ENCODE measurements at regions not wholly inside any gene's neighbourhood (a gene's known extent, or its start where the extent isn't known, plus 50 kb on each side); places are given as distances from the start of the nearest gene placed in this dataset.

DNA sequence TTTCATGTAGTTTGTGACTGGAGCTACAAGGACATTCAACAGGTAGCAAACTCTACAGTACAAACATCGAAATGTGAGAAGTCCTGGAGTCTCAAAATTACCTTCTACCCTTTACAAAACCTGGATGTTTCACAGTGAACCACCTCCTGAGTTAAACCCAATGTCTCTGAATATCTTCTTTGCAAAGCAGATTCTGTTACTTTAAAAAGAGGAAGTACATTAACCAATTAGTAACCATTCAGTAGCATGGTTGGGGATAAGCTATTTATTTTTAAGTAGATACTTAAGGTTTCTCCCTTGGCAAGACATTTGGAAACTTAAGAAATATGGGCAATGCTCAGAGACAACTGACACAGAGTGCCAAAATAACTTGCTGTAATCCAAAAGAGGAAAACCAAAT, 371.9 kb upstream of the NWD2 start:
- DNase-seq (no peak), ATAC-seq (ENCODE audit: low FRiP score in 2 of 2) (no peak)
- no peak for TF ChIP-seq POLR2AphosphoS5 (IDR thresholded peaks at IDR 0.05)
- Histone ChIP-seq H3K4me3 (no peak overlapping the region), H3K9me3 (no peaks in the 10 kb centered on the region), H3K36me3 (no peaks in the 10 kb centered on the region), H3K27ac (no peak overlapping the region), H3K27me3 (no peaks in the 10 kb centered on the region), H3K4me1 (no peaks in the 10 kb centered on the region)
- 83 to 85% methylated on average over 1 of the region's 1 CpG for WGBS, 2 donors

DNA sequence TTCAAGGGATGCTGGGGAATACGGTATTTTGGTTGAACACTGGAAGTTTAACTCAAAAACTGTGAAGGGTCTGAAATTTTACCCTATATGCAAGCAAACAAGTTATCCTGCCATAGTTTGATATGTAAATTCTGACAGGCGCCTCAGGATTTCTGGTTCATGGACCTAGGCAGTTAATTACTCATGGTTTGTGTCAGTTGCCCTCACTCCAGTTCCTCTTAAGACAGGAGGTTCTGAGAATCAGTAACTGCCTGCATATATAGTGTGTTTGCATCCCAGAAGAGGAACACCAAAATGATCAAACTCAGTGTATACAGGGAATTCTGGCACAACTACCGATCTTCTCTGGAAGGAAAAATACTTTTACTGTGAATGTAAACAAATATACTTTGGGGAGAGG, 360.4 kb upstream of the NWD2 start:
- no peaks in the 10 kb centered on the region for H3K4me1 ChIP-seq
- no peak for ATAC-seq (ENCODE audit: low FRiP score in 2 of 2)
- H3K36me3 ChIP-seq = no peaks in the 10 kb centered on the region
- TF ChIP-seq EP300 (IDR thresholded peaks at IDR 0.05) (no peak), POLR2AphosphoS5 (IDR thresholded peaks at IDR 0.05) (no peak), POLR2A (IDR thresholded peaks at IDR 0.05) (no peak)
- TF ChIP-seq, protein P1, sequence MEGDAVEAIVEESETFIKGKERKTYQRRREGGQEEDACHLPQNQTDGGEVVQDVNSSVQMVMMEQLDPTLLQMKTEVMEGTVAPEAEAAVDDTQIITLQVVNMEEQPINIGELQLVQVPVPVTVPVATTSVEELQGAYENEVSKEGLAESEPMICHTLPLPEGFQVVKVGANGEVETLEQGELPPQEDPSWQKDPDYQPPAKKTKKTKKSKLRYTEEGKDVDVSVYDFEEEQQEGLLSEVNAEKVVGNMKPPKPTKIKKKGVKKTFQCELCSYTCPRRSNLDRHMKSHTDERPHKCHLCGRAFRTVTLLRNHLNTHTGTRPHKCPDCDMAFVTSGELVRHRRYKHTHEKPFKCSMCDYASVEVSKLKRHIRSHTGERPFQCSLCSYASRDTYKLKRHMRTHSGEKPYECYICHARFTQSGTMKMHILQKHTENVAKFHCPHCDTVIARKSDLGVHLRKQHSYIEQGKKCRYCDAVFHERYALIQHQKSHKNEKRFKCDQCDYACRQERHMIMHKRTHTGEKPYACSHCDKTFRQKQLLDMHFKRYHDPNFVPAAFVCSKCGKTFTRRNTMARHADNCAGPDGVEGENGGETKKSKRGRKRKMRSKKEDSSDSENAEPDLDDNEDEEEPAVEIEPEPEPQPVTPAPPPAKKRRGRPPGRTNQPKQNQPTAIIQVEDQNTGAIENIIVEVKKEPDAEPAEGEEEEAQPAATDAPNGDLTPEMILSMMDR (IDR thresholded peaks at IDR 0.05) = no peak
- H3K9me3 ChIP-seq = no peaks in the 10 kb centered on the region
- DNase-seq = no peak
- H3K27me3 ChIP-seq = no peaks in the 10 kb centered on the region
- 75 to 82% methylated on average over 3 of the region's 3 CpGs for WGBS, 2 donors
- no peak overlapping the region for H3K4me3 ChIP-seq
- H3K27ac ChIP-seq = no peak overlapping the region

DNA sequence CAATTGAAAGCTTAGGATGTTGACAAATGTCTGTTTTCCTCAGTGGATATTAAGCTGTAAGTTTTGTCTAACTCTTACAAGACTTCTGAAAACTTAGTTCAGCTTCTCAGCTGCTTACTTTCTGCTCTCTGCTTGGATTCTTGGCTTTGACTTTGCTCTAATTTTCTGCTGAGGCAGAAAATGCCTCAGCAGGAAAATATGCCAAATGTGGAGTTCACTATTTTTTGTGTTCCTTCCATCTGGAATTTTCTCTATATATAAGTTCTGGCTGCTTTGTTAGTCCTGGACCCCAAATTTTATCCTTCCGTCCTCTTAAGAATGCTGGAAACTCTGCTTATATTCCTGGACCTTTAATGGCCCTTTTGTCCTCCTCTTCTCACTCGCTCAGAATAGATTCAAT, 352.6 kb upstream of the NWD2 start:
- no peaks in the 10 kb centered on the region for H3K9me3 ChIP-seq
- WGBS, 2 donors = 68 to 79% methylated on average over 2 of the region's 2 CpGs
- no peak for DNase-seq

DNA sequence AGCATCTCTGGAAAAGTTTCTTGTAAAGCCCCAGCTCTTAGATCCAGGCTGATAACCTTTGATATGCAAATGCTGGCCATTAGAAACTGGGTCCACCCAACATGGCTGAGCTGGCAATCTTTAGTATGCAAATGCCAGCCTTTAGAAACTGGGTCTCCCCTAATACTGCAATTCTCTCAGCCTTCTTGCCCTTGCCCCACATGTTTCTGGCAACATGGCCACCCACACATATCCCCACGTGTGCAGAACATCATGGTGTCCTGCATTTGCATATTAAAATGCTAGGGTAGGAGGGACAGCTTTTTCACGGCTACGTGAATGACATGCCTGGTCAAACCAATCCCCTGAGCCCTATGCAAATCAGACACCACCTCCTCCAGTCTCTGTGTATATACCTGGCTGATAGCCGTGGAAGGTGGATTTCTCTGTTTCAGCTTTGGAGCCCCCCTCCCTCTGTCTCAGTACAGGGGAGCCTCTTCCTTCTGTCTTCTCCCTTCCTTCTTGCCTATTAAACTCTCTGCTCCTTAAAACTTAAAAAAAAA, 344.0 kb upstream of the NWD2 start:
- H3K27ac ChIP-seq = no peak overlapping the region
- ATAC-seq (ENCODE audit: low FRiP score in 2 of 2) = no peak

More for the DNA sequence above, 352.6 kb upstream of the NWD2 start:
- H3K27ac ChIP-seq = no peak overlapping the region
- no peaks in the 10 kb centered on the region for H3K4me1 ChIP-seq
- H3K4me3 ChIP-seq = no peak overlapping the region
- no peak for ATAC-seq (ENCODE audit: low FRiP score in 2 of 2)
- no peaks in the 10 kb centered on the region for H3K27me3 ChIP-seq
- TF ChIP-seq, protein P1 (IDR thresholded peaks at IDR 0.05) = no peak
- no peaks in the 10 kb centered on the region for H3K36me3 ChIP-seq

DNA sequence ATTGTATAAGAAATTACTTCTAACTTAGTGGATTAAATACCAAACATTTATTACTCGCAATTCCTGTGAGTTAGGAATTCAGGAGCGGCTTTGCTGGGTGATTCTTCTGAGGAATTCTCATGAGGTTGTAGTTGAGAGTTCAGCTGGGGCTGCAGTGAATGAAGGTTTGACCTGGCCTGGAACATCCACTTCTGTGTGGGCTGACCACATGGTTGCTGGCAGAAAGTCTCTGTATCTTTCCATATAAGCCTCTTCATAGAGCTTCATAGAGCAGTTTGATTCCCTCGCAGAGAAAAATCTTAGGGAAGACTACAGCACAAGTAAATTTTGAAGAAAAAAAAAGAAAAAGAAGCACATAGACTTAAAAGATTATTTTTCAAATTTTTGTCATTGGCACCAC, 339.7 kb upstream of the NWD2 start:
- DNase-seq (no peak), ATAC-seq (ENCODE audit: low FRiP score in 2 of 2) (no peak)
- Histone ChIP-seq H3K9me3 (no peaks in the 10 kb centered on the region), H3K27me3 (no peaks in the 10 kb centered on the region), H3K36me3 (no peaks in the 10 kb centered on the region), H3K27ac (no peak overlapping the region), H3K4me1 (no peaks in the 10 kb centered on the region), H3K4me3 (no peak overlapping the region)
- TF ChIP-seq POLR2A (IDR thresholded peaks at IDR 0.05) (no peak), POLR2AphosphoS5 (IDR thresholded peaks at IDR 0.05) (no peak), EP300 (IDR thresholded peaks at IDR 0.05) (no peak)
- TF ChIP-seq, protein P1 (IDR thresholded peaks at IDR 0.05) = no peak
- WGBS, 2 donors = 82 to 94% methylated on average over 3 of the region's 3 CpGs

More for the DNA sequence above, 344.0 kb upstream of the NWD2 start:
- no peak for DNase-seq
- H3K4me3 ChIP-seq = no peak overlapping the region
- WGBS, 2 donors = 85 to 87% methylated on average over 4 of the region's 4 CpGs
- no peaks in the 10 kb centered on the region for H3K36me3 ChIP-seq
- TF ChIP-seq POLR2AphosphoS5 (IDR thresholded peaks at IDR 0.05) (no peak), POLR2A (IDR thresholded peaks at IDR 0.05) (no peak), EP300 (IDR thresholded peaks at IDR 0.05) (no peak)
- H3K27me3 ChIP-seq = no peaks in the 10 kb centered on the region
- no peaks in the 10 kb centered on the region for H3K9me3 ChIP-seq
- H3K4me1 ChIP-seq = no peaks in the 10 kb centered on the region

DNA sequence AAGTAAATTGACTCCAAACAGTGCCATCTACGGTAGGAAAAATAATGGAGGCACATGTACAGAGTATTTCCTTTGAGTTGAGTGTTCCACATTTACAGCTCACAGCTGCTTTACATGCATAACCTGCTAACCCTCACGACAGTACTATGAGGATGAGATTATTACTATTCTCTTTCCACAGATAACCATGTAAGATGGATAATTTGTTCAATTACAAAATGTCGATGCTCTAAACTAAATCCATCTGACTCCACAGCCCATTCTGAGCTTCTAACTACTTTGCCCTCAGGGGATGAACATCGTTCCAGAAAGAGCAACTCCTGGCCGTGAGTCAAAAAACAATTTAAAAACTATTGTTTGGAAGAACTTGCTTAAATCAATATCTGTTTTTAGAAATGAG, 330.4 kb upstream of the NWD2 start:
- no peak overlapping the region for H3K27ac ChIP-seq
- DNase-seq (no peak), ATAC-seq (ENCODE audit: low FRiP score in 2 of 2) (no peak)
- no peaks in the 10 kb centered on the region for H3K9me3 ChIP-seq
- no peaks in the 10 kb centered on the region for H3K4me1 ChIP-seq
- TF ChIP-seq, protein P1 (IDR thresholded peaks at IDR 0.05) = no peak
- TF ChIP-seq POLR2A (IDR thresholded peaks at IDR 0.05) = no peak
- 68 to 75% methylated on average over 5 of the region's 5 CpGs for WGBS, 2 donors
- H3K36me3 ChIP-seq = no peaks in the 10 kb centered on the region
- H3K27me3 ChIP-seq = no peaks in the 10 kb centered on the region
- H3K4me3 ChIP-seq = no peak overlapping the region
